SK-N-SH treated with all-trans-retinoic acid at 6 μM for 48 hours (cell line): ENCODE measurements at regions not wholly inside any gene's neighbourhood (a gene's known extent, or its start where the extent isn't known, plus 50 kb on each side); places are given as distances from the start of the nearest gene placed in this dataset.

Source experiments
- ATAC-seq: fragments of 200-7000 bp; cut with Tn5 transposase; 3 replicates; pipeline ENCODE4 v1.9.1; 2020; ENCODE audit warnings: mild to moderate bottlenecking, moderate library complexity
- BACH2 ChIP-seq: fragments of 250-450 bp; sonication (Bioruptor Pico); IDR thresholded peaks from 2 replicates; pipeline ENCODE4 v1.9.0; 2021; ENCODE audit warnings: mild to moderate bottlenecking, borderline replicate concordance
- CREB5 ChIP-seq: fragments of 250-450 bp; sonication (Bioruptor Pico); IDR thresholded peaks from 2 replicates; pipeline ENCODE4 v1.5.1; 2020; ENCODE audit warnings: low read depth, mild to moderate bottlenecking, moderate library complexity
- CSDC2 ChIP-seq: fragments of 250-450 bp; sonication (Bioruptor Pico); IDR thresholded peaks from 2 replicates; pipeline ENCODE4 v1.5.0; 2020; ENCODE audit warnings: mild to moderate bottlenecking, moderate library complexity
- ESRRG ChIP-seq: fragments of 250-450 bp; sonication (Bioruptor Pico); IDR thresholded peaks from 2 replicates; pipeline ENCODE4 v1.6.1; 2021; ENCODE audit warnings: mild to moderate bottlenecking
- ISL1 ChIP-seq: fragments of 250-450 bp; sonication (Bioruptor Pico); IDR thresholded peaks from 2 replicates; pipeline ENCODE4 v2.1.2; 2022; ENCODE audit warnings: mild to moderate bottlenecking, moderate library complexity
- OSR1 ChIP-seq: fragments of 250-450 bp; sonication (Bioruptor Pico); IDR thresholded peaks from 2 replicates; pipeline ENCODE4 v1.8.0; 2022; ENCODE audit warnings: moderate library complexity, mild to moderate bottlenecking, inconsistent platforms
- PATZ1 ChIP-seq: fragments of 250-450 bp; sonication (Bioruptor Pico); IDR thresholded peaks from 2 replicates; pipeline ENCODE4 v1.8.0; 2020; ENCODE audit warnings: mild to moderate bottlenecking, moderate library complexity, borderline replicate concordance
- PPARA ChIP-seq: fragments of 250-450 bp; sonication (Bioruptor Pico); IDR thresholded peaks from 2 replicates; pipeline ENCODE4 v1.5.0; 2020; ENCODE audit warnings: mild to moderate bottlenecking, borderline replicate concordance
- SNAI2 ChIP-seq: fragments of 250-450 bp; sonication (Bioruptor Pico); IDR thresholded peaks from 2 replicates; pipeline ENCODE4 v1.5.0; 2020; ENCODE audit warnings: mild to moderate bottlenecking, moderate library complexity
- TCF4 ChIP-seq: fragments of 250-450 bp; sonication (Bioruptor Pico); IDR thresholded peaks from 2 replicates; pipeline ENCODE4 v1.8.0; 2021; ENCODE audit warnings: mild to moderate bottlenecking, moderate library complexity, borderline replicate concordance
- TOX ChIP-seq: fragments of 250-450 bp; sonication (Bioruptor Pico); IDR thresholded peaks from 2 replicates; pipeline ENCODE4 v1.8.0; 2021; ENCODE audit warnings: mild to moderate bottlenecking, moderate library complexity, borderline replicate concordance
- ZC3H10 ChIP-seq: fragments of 250-450 bp; sonication (Bioruptor Pico); IDR thresholded peaks from 2 replicates; pipeline ENCODE4 v1.5.1; 2021; ENCODE audit warnings: mild to moderate bottlenecking, moderate library complexity
- ZFP3 ChIP-seq: fragments of 250-450 bp; sonication (Bioruptor Pico); IDR thresholded peaks from 2 replicates; pipeline ENCODE4 v1.5.0; 2020; ENCODE audit warnings: mild to moderate bottlenecking, moderate library complexity
- ZFP30 ChIP-seq: fragments of 450-650 bp; formaldehyde crosslinking; IDR thresholded peaks from 2 replicates; pipeline ENCODE4 v1.5.0; 2022; ENCODE audit warnings: mild to moderate bottlenecking, moderate library complexity
- ZNF565 ChIP-seq: fragments of 450-650 bp; formaldehyde crosslinking; conservative IDR thresholded peaks from 2 replicates; pipeline ENCODE4 v1.5.0; 2020; ENCODE audit warnings: low read depth, mild to moderate bottlenecking, moderate library complexity
- ZNF8 ChIP-seq: fragments of 450-650 bp; formaldehyde crosslinking; IDR thresholded peaks from 2 replicates; pipeline ENCODE4 v1.5.0; 2020; ENCODE audit warnings: mild to moderate bottlenecking, moderate library complexity
- TF ChIP-seq, protein P1 (sequence below): fragments of 250-450 bp; sonication (Bioruptor Pico); IDR thresholded peaks from 2 replicates; pipeline ENCODE4 v1.8.0; 2021; ENCODE audit warnings: low read depth, mild to moderate bottlenecking, moderate library complexity, borderline replicate concordance
- TF ChIP-seq, protein P2 (sequence below): fragments of 250-450 bp; sonication (Bioruptor Pico); IDR thresholded peaks from 2 replicates; pipeline ENCODE4 v1.5.0; 2020; ENCODE audit warnings: mild to moderate bottlenecking, moderate library complexity
- TF ChIP-seq, protein P3 (sequence below): fragments of 250-450 bp; sonication (Bioruptor Pico); IDR thresholded peaks from 2 replicates; pipeline ENCODE4 v1.5.1; 2021; ENCODE audit warnings: mild to moderate bottlenecking, moderate library complexity

- TF ChIP-seq BACH2 = no peak
- TF ChIP-seq ISL1 (CRISPR knock-in tag) = no peak
- TF ChIP-seq, all 23 proteins: peak for 0
- no peak for ATAC-seq
Observed at GRCh38 chr2:193505620-193506019, 1310.9 kb upstream of the TMEFF2 start.

DNA sequence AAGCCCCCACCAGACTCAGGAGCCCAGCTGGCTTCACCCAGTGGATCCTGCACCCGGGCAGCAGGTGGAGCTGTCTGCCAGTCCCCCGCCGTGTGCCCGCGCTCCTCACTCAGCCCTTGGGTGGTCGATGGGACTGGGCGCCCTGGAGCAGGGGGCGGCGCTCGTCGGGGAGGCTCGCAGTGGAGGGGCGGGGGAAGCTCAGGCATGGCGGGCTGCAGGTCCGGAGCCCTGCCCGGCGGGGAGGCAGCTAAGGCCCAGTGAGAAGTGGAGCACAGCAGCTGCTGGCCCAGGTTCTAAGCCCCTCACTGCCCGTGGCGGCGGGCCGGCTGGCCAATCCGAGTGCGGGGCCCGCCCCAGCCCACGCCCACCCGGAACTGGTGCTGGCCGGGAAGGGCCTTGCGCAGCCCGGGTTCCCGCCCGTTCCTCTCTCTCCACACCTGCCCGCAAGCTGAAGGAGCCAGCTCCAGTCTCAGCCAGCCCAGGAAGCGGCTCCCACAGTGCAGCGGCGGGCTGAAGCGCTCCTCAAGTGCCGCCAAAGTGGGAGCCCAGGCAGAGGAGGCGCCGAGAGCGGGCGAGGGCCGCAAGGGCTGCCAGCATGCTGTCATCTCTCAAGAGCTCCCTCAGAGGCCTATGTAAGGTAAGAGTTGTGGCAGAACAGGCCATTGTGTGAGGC is 1307.8 kb upstream of the TMEFF2 start:
- no peak for ATAC-seq
- no peak for TF ChIP-seq BACH2
- no peak for TF ChIP-seq ISL1 (CRISPR knock-in tag)
- TF ChIP-seq PPARA (CRISPR knock-in tag) = no peak
- TF ChIP-seq TOX (CRISPR knock-in tag) = no peak
- TF ChIP-seq TCF4 = no peak
- no peak for TF ChIP-seq CREB5
- no peak for TF ChIP-seq PATZ1
- TF ChIP-seq CSDC2 (CRISPR knock-in tag) = no peak
- TF ChIP-seq ESRRG = no peak
- no peak for TF ChIP-seq ZFP3
- TF ChIP-seq OSR1 (CRISPR knock-in tag) = no peak
- TF ChIP-seq, protein P1, sequence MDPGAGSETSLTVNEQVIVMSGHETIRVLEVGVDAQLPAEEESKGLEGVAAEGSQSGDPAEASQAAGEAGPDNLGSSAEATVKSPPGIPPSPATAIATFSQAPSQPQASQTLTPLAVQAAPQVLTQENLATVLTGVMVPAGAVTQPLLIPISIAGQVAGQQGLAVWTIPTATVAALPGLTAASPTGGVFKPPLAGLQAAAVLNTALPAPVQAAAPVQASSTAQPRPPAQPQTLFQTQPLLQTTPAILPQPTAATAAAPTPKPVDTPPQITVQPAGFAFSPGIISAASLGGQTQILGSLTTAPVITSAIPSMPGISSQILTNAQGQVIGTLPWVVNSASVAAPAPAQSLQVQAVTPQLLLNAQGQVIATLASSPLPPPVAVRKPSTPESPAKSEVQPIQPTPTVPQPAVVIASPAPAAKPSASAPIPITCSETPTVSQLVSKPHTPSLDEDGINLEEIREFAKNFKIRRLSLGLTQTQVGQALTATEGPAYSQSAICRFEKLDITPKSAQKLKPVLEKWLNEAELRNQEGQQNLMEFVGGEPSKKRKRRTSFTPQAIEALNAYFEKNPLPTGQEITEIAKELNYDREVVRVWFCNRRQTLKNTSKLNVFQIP (CRISPR knock-in tag) = no peak
- TF ChIP-seq, protein P2, sequence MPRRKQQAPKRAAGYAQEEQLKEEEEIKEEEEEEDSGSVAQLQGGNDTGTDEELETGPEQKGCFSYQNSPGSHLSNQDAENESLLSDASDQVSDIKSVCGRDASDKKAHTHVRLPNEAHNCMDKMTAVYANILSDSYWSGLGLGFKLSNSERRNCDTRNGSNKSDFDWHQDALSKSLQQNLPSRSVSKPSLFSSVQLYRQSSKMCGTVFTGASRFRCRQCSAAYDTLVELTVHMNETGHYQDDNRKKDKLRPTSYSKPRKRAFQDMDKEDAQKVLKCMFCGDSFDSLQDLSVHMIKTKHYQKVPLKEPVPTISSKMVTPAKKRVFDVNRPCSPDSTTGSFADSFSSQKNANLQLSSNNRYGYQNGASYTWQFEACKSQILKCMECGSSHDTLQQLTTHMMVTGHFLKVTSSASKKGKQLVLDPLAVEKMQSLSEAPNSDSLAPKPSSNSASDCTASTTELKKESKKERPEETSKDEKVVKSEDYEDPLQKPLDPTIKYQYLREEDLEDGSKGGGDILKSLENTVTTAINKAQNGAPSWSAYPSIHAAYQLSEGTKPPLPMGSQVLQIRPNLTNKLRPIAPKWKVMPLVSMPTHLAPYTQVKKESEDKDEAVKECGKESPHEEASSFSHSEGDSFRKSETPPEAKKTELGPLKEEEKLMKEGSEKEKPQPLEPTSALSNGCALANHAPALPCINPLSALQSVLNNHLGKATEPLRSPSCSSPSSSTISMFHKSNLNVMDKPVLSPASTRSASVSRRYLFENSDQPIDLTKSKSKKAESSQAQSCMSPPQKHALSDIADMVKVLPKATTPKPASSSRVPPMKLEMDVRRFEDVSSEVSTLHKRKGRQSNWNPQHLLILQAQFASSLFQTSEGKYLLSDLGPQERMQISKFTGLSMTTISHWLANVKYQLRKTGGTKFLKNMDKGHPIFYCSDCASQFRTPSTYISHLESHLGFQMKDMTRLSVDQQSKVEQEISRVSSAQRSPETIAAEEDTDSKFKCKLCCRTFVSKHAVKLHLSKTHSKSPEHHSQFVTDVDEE = no peak
- TF ChIP-seq, protein P3, sequence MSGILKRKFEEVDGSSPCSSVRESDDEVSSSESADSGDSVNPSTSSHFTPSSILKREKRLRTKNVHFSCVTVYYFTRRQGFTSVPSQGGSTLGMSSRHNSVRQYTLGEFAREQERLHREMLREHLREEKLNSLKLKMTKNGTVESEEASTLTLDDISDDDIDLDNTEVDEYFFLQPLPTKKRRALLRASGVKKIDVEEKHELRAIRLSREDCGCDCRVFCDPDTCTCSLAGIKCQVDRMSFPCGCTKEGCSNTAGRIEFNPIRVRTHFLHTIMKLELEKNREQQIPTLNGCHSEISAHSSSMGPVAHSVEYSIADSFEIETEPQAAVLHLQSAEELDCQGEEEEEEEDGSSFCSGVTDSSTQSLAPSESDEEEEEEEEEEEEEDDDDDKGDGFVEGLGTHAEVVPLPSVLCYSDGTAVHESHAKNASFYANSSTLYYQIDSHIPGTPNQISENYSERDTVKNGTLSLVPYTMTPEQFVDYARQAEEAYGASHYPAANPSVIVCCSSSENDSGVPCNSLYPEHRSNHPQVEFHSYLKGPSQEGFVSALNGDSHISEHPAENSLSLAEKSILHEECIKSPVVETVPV = no peak
- TF ChIP-seq ZNF565 (CRISPR knock-in tag) = no peak
- TF ChIP-seq SNAI2 (CRISPR knock-in tag) = no peak
- TF ChIP-seq ZFP30 (CRISPR knock-in tag) = no peak
- TF ChIP-seq ZNF8 = no peak

- TF ChIP-seq TOX (CRISPR knock-in tag) (no peak), ZC3H10 (CRISPR knock-in tag) (no peak), CREB5 (no peak), ZNF8 (no peak), ESRRG (no peak)
- TF ChIP-seq, protein P3 = no peak
- TF ChIP-seq, all 23 proteins: peak for 0
- no peak for ATAC-seq
Observed at GRCh38 chr2:193496786-193497185, 1302.1 kb upstream of the TMEFF2 start.
